ENCODE measurements at regions not wholly inside any gene's neighbourhood (a gene's known extent, or its start where the extent isn't known, plus 50 kb on each side); places are given as distances from the start of the nearest gene placed in this dataset.

GRCh38 chr5:155983954-155984353 is 343.0 kb upstream of the SGCD start:
- no peaks in the 10 kb centered on the region for H3K27me3 ChIP-seq (ENCODE audit: insufficient read depth, low read depth, severe bottlenecking)
- no peak overlapping the region for H3K4me3 ChIP-seq (ENCODE audit: low read depth, low read length)
- H3K36me3 ChIP-seq: no peaks in the 10 kb centered on the region
- H3K9me3 ChIP-seq (ENCODE audit: severe bottlenecking): no peaks in the 10 kb centered on the region
- no peak overlapping the region for H3K27ac ChIP-seq
- DNase-seq: no peak
- TF ChIP-seq CTCF (IDR thresholded peaks at IDR 0.05; ENCODE audit: low read depth, low read length): no peak

GRCh38 chr5:155987265-155987810 is 339.6 kb upstream of the SGCD start:
- no peaks in the 10 kb centered on the region for H3K27me3 ChIP-seq (ENCODE audit: insufficient read depth, low read depth, severe bottlenecking)
- DNase-seq: no peak
- no peaks in the 10 kb centered on the region for H3K9me3 ChIP-seq (ENCODE audit: severe bottlenecking)
- no peak for TF ChIP-seq CTCF (IDR thresholded peaks at IDR 0.05; ENCODE audit: low read depth, low read length)
- H3K27ac ChIP-seq: no peak overlapping the region
- H3K4me3 ChIP-seq (ENCODE audit: low read depth, low read length): no peak overlapping the region
- no peaks in the 10 kb centered on the region for H3K36me3 ChIP-seq

GRCh38 chr5:155989879-155990278 is 337.1 kb upstream of the SGCD start:
- Histone ChIP-seq H3K9me3 (ENCODE audit: severe bottlenecking) (no peaks in the 10 kb centered on the region), H3K27me3 (ENCODE audit: insufficient read depth, low read depth, severe bottlenecking) (no peaks in the 10 kb centered on the region), H3K36me3 (no peaks in the 10 kb centered on the region), H3K27ac (no peak overlapping the region), H3K4me3 (ENCODE audit: low read depth, low read length) (no peak overlapping the region)
- DNase-seq: no peak
- no peak for TF ChIP-seq CTCF (IDR thresholded peaks at IDR 0.05; ENCODE audit: low read depth, low read length)

DNA sequence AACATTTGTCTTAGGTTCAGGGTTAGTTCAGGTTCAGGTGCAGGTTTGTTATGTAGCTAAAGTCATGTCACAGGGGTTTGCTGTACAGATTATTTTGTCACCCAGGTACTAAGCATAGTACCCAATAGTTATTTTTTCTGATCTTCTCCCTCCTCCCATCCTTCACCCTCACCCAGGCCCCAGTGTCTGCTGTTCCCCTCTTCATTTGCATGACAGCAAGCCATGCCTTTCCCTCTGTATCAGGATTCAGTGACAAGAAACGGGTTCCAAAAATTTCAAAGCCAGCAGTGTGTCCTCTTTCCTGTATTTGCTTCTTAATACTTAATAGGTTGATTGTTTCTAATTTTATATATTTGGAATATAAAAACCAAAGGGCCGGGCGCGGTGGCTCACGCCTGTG is 330.8 kb upstream of the SGCD start:
- TF ChIP-seq CTCF (IDR thresholded peaks at IDR 0.05; ENCODE audit: low read depth, low read length): no peak
- no peak overlapping the region for H3K27ac ChIP-seq
- no peaks in the 10 kb centered on the region for H3K9me3 ChIP-seq (ENCODE audit: severe bottlenecking)
- H3K4me3 ChIP-seq (ENCODE audit: low read depth, low read length): no peak overlapping the region
- DNase-seq: no peak
- no peaks in the 10 kb centered on the region for H3K36me3 ChIP-seq
- no peaks in the 10 kb centered on the region for H3K27me3 ChIP-seq (ENCODE audit: insufficient read depth, low read depth, severe bottlenecking)

DNA sequence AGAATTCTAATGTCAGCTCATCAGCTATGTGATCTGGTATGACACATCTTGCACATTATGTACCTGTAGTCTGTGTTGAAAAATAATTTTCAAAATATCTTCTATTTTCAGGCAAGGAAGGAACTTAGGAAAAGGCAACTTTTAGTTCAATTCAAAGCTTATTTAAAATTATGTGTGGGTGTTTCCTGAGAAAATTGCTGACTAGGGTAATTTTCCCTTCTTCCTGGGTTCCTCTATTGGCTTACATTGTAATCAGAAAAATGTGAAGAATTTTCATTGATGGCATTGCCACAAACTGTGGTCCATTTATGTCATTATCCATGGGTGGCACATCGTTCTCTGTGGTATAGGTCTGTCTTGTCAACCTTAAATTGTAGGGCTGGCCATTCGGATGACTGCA is 328.7 kb upstream of the SGCD start:
- DNase-seq: no peak
- Histone ChIP-seq H3K9me3 (ENCODE audit: severe bottlenecking) (no peaks in the 10 kb centered on the region), H3K36me3 (no peaks in the 10 kb centered on the region), H3K4me3 (ENCODE audit: low read depth, low read length) (no peak overlapping the region), H3K27me3 (ENCODE audit: insufficient read depth, low read depth, severe bottlenecking) (no peaks in the 10 kb centered on the region), H3K27ac (no peak overlapping the region)
- no peak for TF ChIP-seq CTCF (IDR thresholded peaks at IDR 0.05; ENCODE audit: low read depth, low read length)

GRCh38 chr5:156000115-156000514 is 326.8 kb upstream of the SGCD start:
- H3K27ac ChIP-seq: no peak overlapping the region
- TF ChIP-seq CTCF (IDR thresholded peaks at IDR 0.05; ENCODE audit: low read depth, low read length): no peak
- H3K36me3 ChIP-seq: no peaks in the 10 kb centered on the region
- H3K4me3 ChIP-seq (ENCODE audit: low read depth, low read length): no peak overlapping the region
- no peaks in the 10 kb centered on the region for H3K27me3 ChIP-seq (ENCODE audit: insufficient read depth, low read depth, severe bottlenecking)
- H3K9me3 ChIP-seq (ENCODE audit: severe bottlenecking): no peaks in the 10 kb centered on the region
- DNase-seq: no peak

Data from WERI-Rb-1 (cell line).